AG08396 (cell line): ENCODE measurements at regions not wholly inside any gene's neighbourhood (a gene's known extent, or its start where the extent isn't known, plus 50 kb on each side); places are given as distances from the start of the nearest gene placed in this dataset.

Experiments used
- DNase-seq: peaks from one replicate; pipeline ENCODE4 v3.0.0; 2012; ENCODE audit warnings: low spot score, mixed read lengths

- DNase-seq = no peak
These were observed 78.3 kb upstream of the BCL9 start for GRCh38 chr1:147463022-147463421.

DNA sequence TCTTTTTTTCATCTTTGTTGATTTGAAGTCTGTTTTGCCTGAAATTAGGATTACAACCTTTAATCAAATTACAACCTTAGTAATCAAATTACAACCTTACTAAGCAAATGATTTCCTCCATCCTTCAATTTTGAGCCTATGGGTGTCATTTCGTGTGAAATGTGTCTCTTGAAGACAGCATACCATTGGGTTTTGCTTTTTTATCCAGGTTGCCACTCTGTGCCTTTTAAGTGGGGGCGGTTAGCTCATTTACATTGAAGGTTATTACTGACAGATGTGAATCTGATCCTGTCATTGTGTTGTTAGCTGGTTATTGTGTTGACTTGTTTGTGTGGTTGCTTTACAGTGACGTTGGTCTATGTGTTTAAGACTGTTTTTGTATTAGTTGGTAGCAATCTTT, 74.8 kb upstream of the BCL9 start:
- no peak for DNase-seq

GRCh38 chr1:147470079-147470478, 71.2 kb upstream of the BCL9 start:
- DNase-seq = no peak

- no peak for DNase-seq
These were observed 68.8 kb upstream of the BCL9 start for GRCh38 chr1:147472489-147472888.

DNA sequence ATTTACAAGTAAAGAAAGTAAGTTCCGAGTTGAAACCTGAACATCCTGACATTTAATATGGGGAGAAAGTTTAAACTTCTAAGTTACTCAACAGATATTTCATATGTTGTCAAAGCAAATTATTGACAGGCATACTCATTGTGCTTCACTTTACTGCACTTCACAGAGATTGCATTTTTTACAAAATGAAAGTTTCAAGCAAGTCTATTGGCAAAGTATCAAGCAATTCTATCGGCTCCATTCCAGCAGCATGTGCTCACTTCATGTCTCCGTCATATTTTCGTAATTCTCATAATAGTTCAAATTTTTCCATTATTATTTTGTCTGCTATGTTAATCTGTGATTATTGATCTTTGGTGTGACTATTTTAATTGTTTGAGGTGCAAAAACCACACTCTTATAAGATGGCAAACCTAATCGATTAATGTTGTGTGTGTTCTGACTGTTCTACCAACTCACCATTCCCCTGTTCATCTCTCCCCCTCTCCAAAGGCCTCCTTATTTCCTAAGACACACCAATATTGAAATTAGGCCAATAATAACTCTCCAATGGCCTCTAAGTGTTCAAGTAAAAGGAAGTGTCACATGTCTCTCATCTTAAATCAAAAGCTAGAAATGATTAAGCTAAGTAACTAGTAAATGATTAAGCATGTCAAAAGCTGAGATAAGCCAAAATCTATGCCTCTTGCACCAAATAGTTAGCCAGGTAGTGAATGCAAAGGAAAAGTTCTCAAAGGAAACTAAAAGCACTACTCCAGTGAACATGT, 68.2 kb upstream of the BCL9 start:
- DNase-seq = no peak

DNA sequence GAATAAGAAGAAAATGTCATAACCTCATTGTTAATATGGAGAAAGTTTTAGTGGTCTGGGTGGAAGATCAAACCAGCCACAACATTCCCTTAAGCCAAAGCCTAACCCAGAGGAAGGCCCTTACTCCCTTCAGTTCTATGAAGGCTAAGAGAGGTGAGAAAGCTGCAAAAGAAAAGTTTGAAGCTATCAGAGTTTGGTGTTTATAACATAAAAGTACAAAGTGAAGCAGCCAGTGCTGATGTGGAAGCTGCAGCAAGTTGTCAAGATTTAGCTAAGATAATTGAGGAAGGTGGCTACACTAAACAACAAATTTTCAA, 67.6 kb upstream of the BCL9 start:
- no peak for DNase-seq

DNA sequence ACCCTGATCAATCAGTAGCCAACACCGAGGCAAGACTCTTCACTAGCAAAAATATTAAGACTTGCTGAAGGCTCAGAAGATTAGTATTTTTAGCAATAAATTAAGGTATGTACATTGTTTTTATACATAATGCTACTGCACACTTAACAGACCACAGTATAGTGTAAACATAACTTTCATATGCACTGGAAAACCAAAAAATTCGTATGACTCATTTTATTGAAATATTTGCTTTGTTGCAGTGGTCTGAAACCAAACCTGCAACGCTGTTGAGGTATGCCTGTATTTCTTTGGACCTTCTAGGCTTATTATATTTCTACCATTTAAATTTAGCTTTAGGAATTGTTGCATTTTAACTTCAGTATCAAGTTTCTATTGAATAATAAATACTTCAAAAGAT, 65.8 kb upstream of the BCL9 start:
- DNase-seq = no peak

DNA sequence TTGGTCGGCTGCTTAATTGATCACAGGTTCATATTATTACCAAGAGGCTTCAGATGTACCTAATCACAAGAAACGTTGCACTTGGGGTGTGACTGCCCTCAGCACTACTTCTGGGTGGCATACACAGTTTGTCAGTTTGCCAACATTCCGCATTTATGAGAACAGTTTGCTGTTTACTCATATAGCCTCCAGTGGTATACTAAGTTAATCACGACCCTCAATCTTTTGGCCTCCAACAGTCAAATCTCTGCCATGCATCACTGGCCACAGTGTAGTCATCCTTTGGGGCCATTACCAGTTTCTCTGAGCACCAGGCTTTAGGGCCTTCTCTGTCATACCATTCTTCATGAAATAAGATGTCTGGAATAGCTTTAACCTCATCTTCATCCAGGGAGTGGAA, 62.8 kb upstream of the BCL9 start:
- DNase-seq = no peak

DNA sequence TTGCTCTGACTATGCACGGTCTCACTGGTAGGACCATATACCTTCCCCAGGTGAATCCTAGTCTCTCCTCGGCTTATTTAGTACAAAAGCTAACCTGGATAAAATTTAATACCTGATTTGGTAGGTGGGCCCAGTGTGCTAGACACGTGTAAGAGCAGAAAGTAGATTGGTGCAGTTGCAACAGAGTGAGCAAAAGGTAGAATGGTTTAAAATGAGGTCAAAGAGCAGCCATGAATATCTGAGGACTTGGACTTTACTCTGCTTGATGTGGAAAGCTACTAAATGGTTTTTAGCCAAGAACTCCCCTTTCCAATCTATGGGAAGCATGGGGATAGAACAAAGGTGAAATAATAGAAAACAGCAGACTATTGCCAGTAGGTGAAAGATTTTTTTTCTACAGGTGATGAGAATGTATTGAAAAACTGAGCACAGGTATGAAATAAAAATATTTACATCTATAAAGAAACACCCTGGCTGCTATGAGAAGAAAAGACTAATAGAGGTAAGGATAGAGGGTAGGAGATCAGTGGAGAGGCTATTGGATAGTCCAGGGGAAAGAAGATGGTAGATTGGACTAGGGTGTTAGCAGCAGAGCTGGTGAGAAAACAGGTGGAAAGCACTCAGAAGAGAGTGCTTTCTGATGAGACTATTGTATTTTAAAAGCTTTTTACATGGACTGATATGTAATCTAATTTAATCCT, 61.3 kb upstream of the BCL9 start:
- DNase-seq = no peak

DNA sequence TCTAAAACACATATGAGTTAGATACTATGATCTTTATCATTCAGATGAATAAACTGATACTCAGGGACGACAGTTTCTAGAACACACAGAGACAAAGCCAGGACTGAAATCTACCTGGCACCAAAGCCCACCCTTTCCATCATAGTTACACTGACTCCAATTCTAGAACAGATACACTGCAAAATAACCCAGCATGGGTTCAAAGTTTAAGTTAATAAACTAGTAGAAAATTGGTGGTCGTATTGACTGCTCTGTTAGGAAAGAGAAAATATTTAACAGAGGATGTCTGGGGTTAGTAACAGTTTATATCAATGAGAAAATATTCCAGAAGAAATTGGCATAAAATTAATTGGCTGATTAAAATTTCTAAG, 60.8 kb upstream of the BCL9 start:
- DNase-seq = no peak

- no peak for DNase-seq
These were observed 54.2 kb upstream of the BCL9 start for GRCh38 chr1:147486876-147487656.

- no peak for DNase-seq
These were observed 50.2 kb upstream of the BCL9 start for GRCh38 chr1:147491098-147491497.
